CD4-positive, alpha-beta T cell treated with Interleukin-10 for 1 hour (primary cell): ENCODE measurements at regions not wholly inside any gene's neighbourhood (a gene's known extent, or its start where the extent isn't known, plus 50 kb on each side); places are given as distances from the start of the nearest gene placed in this dataset.

Experiments
- DNase-seq: peaks from one replicate; pipeline ENCODE4 v3.0.0-alpha.2; 2020

- no peak for DNase-seq
Observed at GRCh38 chrX:122818068-122818467, 366.0 kb upstream of the GRIA3 start.

- DNase-seq: no peak
Observed at GRCh38 chrX:122833230-122833629, 350.8 kb upstream of the GRIA3 start.

- no peak for DNase-seq
Observed at GRCh38 chrX:122835886-122836285, 348.2 kb upstream of the GRIA3 start.

GRCh38 chrX:122850326-122850725, 333.8 kb upstream of the GRIA3 start:
- no peak for DNase-seq

- no peak for DNase-seq
Observed at GRCh38 chrX:122856205-122856604, 327.9 kb upstream of the GRIA3 start.

GRCh38 chrX:122857734-122858133, 326.3 kb upstream of the GRIA3 start:
- DNase-seq: no peak

- no peak for DNase-seq
Observed at GRCh38 chrX:122863067-122863466, 321.0 kb upstream of the GRIA3 start.

GRCh38 chrX:122866532-122866931, 317.5 kb upstream of the GRIA3 start:
- DNase-seq: no peak

- no peak for DNase-seq
Observed at GRCh38 chrX:122868631-122869030, 315.4 kb upstream of the GRIA3 start.

- no peak for DNase-seq
Observed at GRCh38 chrX:122869171-122869570, 314.9 kb upstream of the GRIA3 start.

- no peak for DNase-seq
Observed at GRCh38 chrX:122878269-122878668, 305.8 kb upstream of the GRIA3 start.

- no peak for DNase-seq
Observed at GRCh38 chrX:122880952-122881351, 303.1 kb upstream of the GRIA3 start.

- no peak for DNase-seq
Observed at GRCh38 chrX:122890729-122891128, 293.3 kb upstream of the GRIA3 start.

- DNase-seq: no peak
Observed at GRCh38 chrX:122906726-122907125, 277.4 kb upstream of the GRIA3 start.

GRCh38 chrX:122907375-122907774, 276.7 kb upstream of the GRIA3 start:
- DNase-seq: no peak

GRCh38 chrX:122910697-122911096, 273.4 kb upstream of the GRIA3 start:
- no peak for DNase-seq

GRCh38 chrX:122913134-122913533, 270.9 kb upstream of the GRIA3 start:
- no peak for DNase-seq

GRCh38 chrX:122913764-122914163, 270.3 kb upstream of the GRIA3 start:
- DNase-seq: no peak

GRCh38 chrX:122914256-122914655, 269.8 kb upstream of the GRIA3 start:
- DNase-seq: no peak

GRCh38 chrX:122934131-122934530, 249.9 kb upstream of the GRIA3 start:
- DNase-seq: no peak

- no peak for DNase-seq
Observed at GRCh38 chrX:122940199-122940598, 243.9 kb upstream of the GRIA3 start.

- DNase-seq: no peak
Observed at GRCh38 chrX:122941806-122942205, 242.3 kb upstream of the GRIA3 start.

- no peak for DNase-seq
Observed at GRCh38 chrX:122943918-122944317, 240.2 kb upstream of the GRIA3 start.

GRCh38 chrX:122945328-122945727, 238.8 kb upstream of the GRIA3 start:
- DNase-seq: no peak

GRCh38 chrX:122972604-122973003, 211.5 kb upstream of the GRIA3 start:
- no peak for DNase-seq

GRCh38 chrX:122982521-122982920, 201.6 kb upstream of the GRIA3 start:
- DNase-seq: no peak
